Erythroblast (primary cell): ENCODE measurements at regions not wholly inside any gene's neighbourhood (a gene's known extent, or its start where the extent isn't known, plus 50 kb on each side); places are given as distances from the start of the nearest gene placed in this dataset.

ENCODE experiments used
- GATA1 ChIP-seq: IDR thresholded peaks from 2 replicates; pipeline ENCODE4 v1.6.1; 2011; ENCODE audit warnings: low read depth, mild to moderate bottlenecking, control low read depth, low read length, moderate library complexity
- POLR2A ChIP-seq: IDR thresholded peaks from 2 replicates; pipeline ENCODE4 v1.6.1; 2011; ENCODE audit warnings: mild to moderate bottlenecking, low read length

- TF ChIP-seq POLR2A = no peak
- no peak for TF ChIP-seq GATA1
Measured at GRCh38 chr21:14734833-14735232, 188.7 kb upstream of the SAMSN1 start.
